Liver (tissue), 8 donors: ENCODE measurements at regions not wholly inside any gene's neighbourhood (a gene's known extent, or its start where the extent isn't known, plus 50 kb on each side); places are given as distances from the start of the nearest gene placed in this dataset.

Experiments used
- DNase-seq: peaks from one replicate; pipeline ENCODE4 v3.0.0-alpha.2; 2017; ENCODE audit warnings: low spot score
- H3K27ac ChIP-seq, 2 donors: one replicate each; pipeline ENCODE4 v1.7.0; 2013; ENCODE audit warnings: inconsistent platforms in 2 of 2, low read length in 2 of 2, control low read depth in 1 of 2, low read depth in 1 of 2, mild to moderate bottlenecking in 1 of 2
- H3K27me3 ChIP-seq, 4 donors: one replicate each; pipeline versions ENCODE4 v1.6.1 to v1.7.0; 2013; ENCODE audit warnings: low read length in 3 of 4, inconsistent platforms in 1 of 4, mild to moderate bottlenecking in 1 of 4, moderate library complexity in 1 of 4; ENCODE audit not compliant: control insufficient read depth in 4 of 4, insufficient read depth in 4 of 4
- H3K36me3 ChIP-seq, 4 donors: one replicate each; pipeline versions ENCODE4 v1.6.1 to v1.7.0; 2013; ENCODE audit warnings: low read length in 3 of 4, mild to moderate bottlenecking in 3 of 4, low read depth in 1 of 4, moderate library complexity in 1 of 4; ENCODE audit not compliant: control insufficient read depth in 4 of 4, insufficient read depth in 3 of 4
- H3K4me1 ChIP-seq, 4 donors: one replicate each; pipeline versions ENCODE4 v1.6.1 to v1.7.0; 2013; ENCODE audit warnings: low read length in 3 of 4, mild to moderate bottlenecking in 3 of 4, moderate library complexity in 1 of 4; ENCODE audit not compliant: control insufficient read depth in 4 of 4, insufficient read depth in 4 of 4
- H3K4me3 ChIP-seq, 3 donors: one replicate each; pipeline versions ENCODE4 v1.6.1 to v1.7.0; 2013; ENCODE audit warnings: low read length in 3 of 3, control low read depth in 1 of 3, low read depth in 1 of 3, mild to moderate bottlenecking in 1 of 3
- H3K9ac ChIP-seq, 2 donors: one replicate each; pipeline ENCODE4 v1.7.0; 2013; ENCODE audit warnings: low read length in 2 of 2, mild to moderate bottlenecking in 2 of 2, moderate library complexity in 2 of 2, control low read depth in 1 of 2, low read depth in 1 of 2
- H3K9me3 ChIP-seq, 4 donors: one replicate each; pipeline versions ENCODE4 v1.6.1 to v1.7.0; 2013; ENCODE audit warnings: low read length in 3 of 4; ENCODE audit not compliant: control insufficient read depth in 4 of 4
- ATF3 ChIP-seq: IDR thresholded peaks from 2 replicates; pipeline ENCODE4 v1.6.1; 2016; ENCODE audit warnings: antibody characterized with exemption
- CTCF ChIP-seq: fragments of 150-350 bp; IDR thresholded peaks from 2 replicates; pipeline ENCODE4 v1.5.1; 2017; ENCODE audit warnings: improper control_type of control experiment, low read depth, low read length; ENCODE audit not compliant: missing input control
- EGR1 ChIP-seq, 2 donors: IDR thresholded peaks; 2 replicates each; pipeline ENCODE4 v1.6.1; 2016 to 2018; ENCODE audit warnings: antibody characterized with exemption in 2 of 2, low read depth in 2 of 2
- FOXA1 ChIP-seq: IDR thresholded peaks from 2 replicates; pipeline ENCODE4 v1.6.1; 2016; ENCODE audit warnings: antibody characterized with exemption
- FOXA2 ChIP-seq: IDR thresholded peaks from 2 replicates; pipeline ENCODE4 v1.6.1; 2016; ENCODE audit warnings: antibody characterized with exemption
- GABPA ChIP-seq, 2 donors: IDR thresholded peaks in 1 of 2; conservative IDR thresholded peaks in 1 of 2; 2 replicates each; pipeline ENCODE4 v1.6.1; 2016; ENCODE audit warnings: antibody characterized with exemption in 2 of 2, mild to moderate bottlenecking in 1 of 2, moderate library complexity in 1 of 2
- HNF4A ChIP-seq, 2 donors: conservative IDR thresholded peaks; 2 replicates each; pipeline ENCODE4 v1.6.1; 2016; ENCODE audit warnings: antibody characterized with exemption in 2 of 2, mild to moderate bottlenecking in 2 of 2
- HNF4G ChIP-seq: IDR thresholded peaks from 2 replicates; pipeline ENCODE4 v1.6.1; 2016; ENCODE audit warnings: antibody characterized with exemption
- JUND ChIP-seq, 2 donors: IDR thresholded peaks; 2 replicates each; pipeline ENCODE4 v1.6.1; 2016; ENCODE audit warnings: antibody characterized with exemption in 2 of 2
- MAX ChIP-seq: IDR thresholded peaks from 2 replicates; pipeline ENCODE4 v1.6.1; 2016; ENCODE audit warnings: antibody characterized with exemption
- NR2F2 ChIP-seq: IDR thresholded peaks from 2 replicates; pipeline ENCODE4 v1.6.1; 2016; ENCODE audit warnings: antibody characterized with exemption
- REST ChIP-seq: IDR thresholded peaks from 2 replicates; pipeline ENCODE4 v1.6.1; 2016; ENCODE audit warnings: antibody characterized with exemption, mild to moderate bottlenecking
- RXRA ChIP-seq, 2 donors: IDR thresholded peaks; 2 replicates each; pipeline ENCODE4 v1.6.1; 2017 to 2018; ENCODE audit warnings: antibody characterized with exemption in 2 of 2, mild to moderate bottlenecking in 1 of 2
- SP1 ChIP-seq: IDR thresholded peaks from 2 replicates; pipeline ENCODE4 v1.6.1; 2018; ENCODE audit warnings: antibody characterized with exemption, mild to moderate bottlenecking
- TAF1 ChIP-seq: conservative IDR thresholded peaks from 2 replicates; pipeline ENCODE4 v1.6.1; 2016; ENCODE audit warnings: antibody characterized with exemption, mild to moderate bottlenecking
- YY1 ChIP-seq: IDR thresholded peaks from 2 replicates; pipeline ENCODE4 v1.6.1; 2016; ENCODE audit warnings: antibody characterized with exemption, mild to moderate bottlenecking
- ZBTB33 ChIP-seq: IDR thresholded peaks from 2 replicates; pipeline ENCODE4 v1.6.1; 2016; ENCODE audit warnings: antibody characterized with exemption
- WGBS: extraction: QIAGEN DNeasy Blood & Tissue Kit; methylation state at CpG from one replicate; pipeline ENCODE4 v1.1.7; 2013; 5-methylcytosine and 5-hydroxymethylcytosine counted together
- donor health status: healthy.
- donor health status: healthy.
- donor health status: healthy.
- donor health status: healthy.
- donor health status: healthy.

GRCh38 chr15:66833371-66833770, 131.3 kb downstream of the SMAD6 start (continued):
- TF ChIP-seq NR2F2 (no peak), JUND (IDR thresholded peaks at IDR 0.05) (no peak), SP1 (no peak), EGR1 (IDR thresholded peaks at IDR 0.05; ENCODE audit: low read depth in 2 of 2) (no peak), HNF4G (no peak)

GRCh38 chr15:66833803-66834202, 131.8 kb downstream of the SMAD6 start:
- 89% methylated on average over 5 of the region's 5 CpGs for WGBS
- DNase-seq = no peak
- H3K9ac ChIP-seq = no peak overlapping the region
- H3K36me3 ChIP-seq = no peaks in the 10 kb centered on the region
- H3K4me1 ChIP-seq = peaks cover 0 to 5% (median 0%) of the 10 kb centered on the region in 4 donors
- H3K27ac ChIP-seq = no peak overlapping the region
- no peak overlapping the region for H3K4me3 ChIP-seq
- no peak for TF ChIP-seq EGR1 (IDR thresholded peaks at IDR 0.05; ENCODE audit: low read depth in 2 of 2)
- no peak for TF ChIP-seq HNF4A (conservative IDR thresholded peaks at IDR 0.05)
- TF ChIP-seq SP1 = no peak
- no peak for TF ChIP-seq HNF4G
- no peak for TF ChIP-seq CTCF
- TF ChIP-seq ZBTB33 = no peak
- TF ChIP-seq RXRA (IDR thresholded peaks at IDR 0.05) = no peak
- no peak for TF ChIP-seq ATF3
- TF ChIP-seq TAF1 = no peak
- TF ChIP-seq FOXA2 = no peak
- no peak for TF ChIP-seq GABPA (IDR thresholded peaks at IDR 0.05 in 1 of 2, conservative IDR thresholded peaks at IDR 0.05 in 1 of 2)
- TF ChIP-seq MAX = no peak
- no peak for TF ChIP-seq REST
- TF ChIP-seq JUND (IDR thresholded peaks at IDR 0.05) = no peak
- TF ChIP-seq NR2F2 = no peak
- TF ChIP-seq YY1 = no peak
- TF ChIP-seq FOXA1 = no peak
- H3K27me3 ChIP-seq = no peaks in the 10 kb centered on the region
- H3K9me3 ChIP-seq = no peaks in the 10 kb centered on the region
